Testis (tissue), 2 donors: ENCODE measurements at regions not wholly inside any gene's neighbourhood (a gene's known extent, or its start where the extent isn't known, plus 50 kb on each side); places are given as distances from the start of the nearest gene placed in this dataset.

ENCODE experiments used
- CTCF ChIP-seq, 3 experiments: fragments of 450-650 bp in 2 of 3; fragments of 200-600 bp in 1 of 3; sonication (generic) in 1 of 3; IDR thresholded peaks; one replicate each; pipeline ENCODE4 v1.5.1; 2016 to 2019; ENCODE audit warnings: antibody characterized with exemption in 3 of 3, mild to moderate bottlenecking in 2 of 3, moderate library complexity in 1 of 3
- POLR2A ChIP-seq: fragments of 450-650 bp; IDR thresholded peaks from one replicate; pipeline ENCODE4 v1.6.1; 2017; ENCODE audit warnings: antibody characterized with exemption, mild to moderate bottlenecking, moderate library complexity

GRCh38 chr7:31253532-31253931 is 87.0 kb downstream of the NEUROD6 start:
- TF ChIP-seq POLR2A (no peak), CTCF (IDR thresholded peaks at IDR 0.05) (no peak)
